ENCODE measurements at regions not wholly inside any gene's neighbourhood (a gene's known extent, or its start where the extent isn't known, plus 50 kb on each side); places are given as distances from the start of the nearest gene placed in this dataset.

DNA sequence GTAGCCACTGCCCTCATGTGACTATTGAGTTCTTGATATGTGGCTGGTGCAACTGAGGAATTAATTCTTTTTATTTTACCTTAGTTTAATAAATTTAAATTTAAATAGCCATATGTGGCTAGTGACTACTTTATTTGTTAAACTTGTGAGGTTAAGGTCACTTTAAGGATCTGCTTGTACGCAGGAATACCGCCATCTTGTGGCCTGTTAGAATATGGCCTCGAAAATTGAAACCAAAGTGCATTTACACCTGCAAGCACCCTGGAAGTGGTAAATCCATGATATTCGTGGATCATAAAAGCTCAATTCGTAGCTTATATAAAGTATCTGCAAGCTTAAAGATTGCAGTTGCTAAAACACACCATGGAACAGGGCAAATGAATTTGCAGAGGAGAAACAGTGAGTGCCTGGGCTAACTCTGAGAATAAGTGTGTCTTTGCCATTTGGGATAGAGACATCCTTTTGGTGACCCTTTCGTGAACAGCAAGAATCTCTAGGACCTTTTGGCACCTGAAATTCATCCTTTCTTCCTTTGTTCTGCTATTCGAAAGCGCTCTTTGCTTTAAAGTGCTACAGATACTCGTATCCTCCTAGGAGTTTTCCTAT is 59.9 kb upstream of the REG3A start:
- TF ChIP-seq EP300 (IDR thresholded peaks at IDR 0.05) (no peak), CTCF (IDR thresholded peaks at IDR 0.05) (peak; percentile 55 to 65 (median 59))
- H3K4me3 ChIP-seq: no peak overlapping the region
- H3K36me3 ChIP-seq: no peaks in the 10 kb centered on the region
- DNase-seq (ENCODE audit: low spot score in 2 of 2): peak in 1 of 2 donors; percentile 44
- H3K27me3 ChIP-seq: no peaks in the 10 kb centered on the region
- H3K27ac ChIP-seq: no peak overlapping the region
- H3K9me3 ChIP-seq: no peaks in the 10 kb centered on the region
- 31 to 32% methylated on average over 9 of the region's 9 CpGs for WGBS, 2 donors
- peaks cover 0 to 6% (median 0%) of the 10 kb centered on the region in 4 donors for H3K4me1 ChIP-seq

- DNase-seq (ENCODE audit: low spot score in 2 of 2): no peak
- WGBS, 2 donors: 86 to 90% methylated on average over 2 of the region's 2 CpGs
- H3K27ac ChIP-seq: no peak overlapping the region
- no peaks in the 10 kb centered on the region for H3K27me3 ChIP-seq
- no peak overlapping the region for H3K4me3 ChIP-seq
- no peaks in the 10 kb centered on the region for H3K36me3 ChIP-seq
- no peaks in the 10 kb centered on the region for H3K9me3 ChIP-seq
- no peaks in the 10 kb centered on the region for H3K4me1 ChIP-seq
- TF ChIP-seq EP300 (IDR thresholded peaks at IDR 0.05) (no peak), POLR2A (IDR thresholded peaks at IDR 0.05) (no peak), CTCF (IDR thresholded peaks at IDR 0.05) (no peak)
Measured at GRCh38 chr2:79210274-79210917, 50.8 kb upstream of the REG3A start.

Data from tibial nerve (tissue), 4 donors.